Stomach (tissue), 4 donors: ENCODE measurements at regions not wholly inside any gene's neighbourhood (a gene's known extent, or its start where the extent isn't known, plus 50 kb on each side); places are given as distances from the start of the nearest gene placed in this dataset.

ENCODE experiments used
- CTCF ChIP-seq, 7 experiments: fragments of 450-650 bp in 4 of 7; fragments of 200-600 bp in 3 of 7; sonication (generic) in 3 of 7; IDR thresholded peaks; one replicate each; pipeline ENCODE4 v1.5.1; 2016 to 2019; ENCODE audit warnings: antibody characterized with exemption in 7 of 7, control low read depth in 2 of 7, mild to moderate bottlenecking in 1 of 7
- POLR2A ChIP-seq, 4 donors: fragments of 450-650 bp; IDR thresholded peaks; one replicate each; pipeline ENCODE4 v1.6.1; 2016; ENCODE audit warnings: antibody characterized with exemption in 4 of 4, control low read depth in 2 of 4, mild to moderate bottlenecking in 1 of 4, moderate library complexity in 1 of 4

GRCh38 chr6:119838043-119838442 lies 488.5 kb upstream of the MAN1A1 start:
- TF ChIP-seq CTCF (IDR thresholded peaks at IDR 0.05) (no peak), POLR2A (IDR thresholded peaks at IDR 0.05) (no peak)
